ENCODE measurements at regions not wholly inside any gene's neighbourhood (a gene's known extent, or its start where the extent isn't known, plus 50 kb on each side); places are given as distances from the start of the nearest gene placed in this dataset.

DNA sequence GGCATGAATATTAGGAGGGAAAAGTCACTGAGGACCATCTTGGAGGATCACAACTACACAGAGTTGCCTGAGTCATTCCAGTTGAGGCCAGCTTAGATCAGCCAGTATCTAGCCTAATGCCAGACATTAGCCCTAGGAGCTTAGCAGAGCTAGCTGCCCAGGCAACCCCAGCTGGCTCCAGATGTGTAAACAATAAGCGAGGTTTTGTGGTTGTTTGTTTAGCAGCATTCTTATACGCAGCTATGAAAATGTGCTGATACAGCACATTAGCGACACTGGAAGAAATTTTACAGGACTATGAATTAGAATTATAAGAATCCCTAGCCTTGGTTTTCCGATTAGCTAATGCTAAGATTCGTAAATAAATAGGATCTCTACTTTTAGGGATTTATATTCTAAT lies 59.3 kb downstream of the BTBD3 start:
- DNase-seq (no peak), ATAC-seq (ENCODE audit: low FRiP score in 2 of 2) (no peak)
- Histone ChIP-seq H3K4me1 (no peaks in the 10 kb centered on the region), H3K4me3 (no peak overlapping the region), H3K9me3 (no peaks in the 10 kb centered on the region), H3K36me3 (no peaks in the 10 kb centered on the region), H3K27ac (no peak overlapping the region), H3K27me3 (no peaks in the 10 kb centered on the region)
- TF ChIP-seq POLR2AphosphoS5 (IDR thresholded peaks at IDR 0.05) (no peak), EP300 (IDR thresholded peaks at IDR 0.05) (no peak), POLR2A (IDR thresholded peaks at IDR 0.05) (no peak)
- TF ChIP-seq, protein P1, sequence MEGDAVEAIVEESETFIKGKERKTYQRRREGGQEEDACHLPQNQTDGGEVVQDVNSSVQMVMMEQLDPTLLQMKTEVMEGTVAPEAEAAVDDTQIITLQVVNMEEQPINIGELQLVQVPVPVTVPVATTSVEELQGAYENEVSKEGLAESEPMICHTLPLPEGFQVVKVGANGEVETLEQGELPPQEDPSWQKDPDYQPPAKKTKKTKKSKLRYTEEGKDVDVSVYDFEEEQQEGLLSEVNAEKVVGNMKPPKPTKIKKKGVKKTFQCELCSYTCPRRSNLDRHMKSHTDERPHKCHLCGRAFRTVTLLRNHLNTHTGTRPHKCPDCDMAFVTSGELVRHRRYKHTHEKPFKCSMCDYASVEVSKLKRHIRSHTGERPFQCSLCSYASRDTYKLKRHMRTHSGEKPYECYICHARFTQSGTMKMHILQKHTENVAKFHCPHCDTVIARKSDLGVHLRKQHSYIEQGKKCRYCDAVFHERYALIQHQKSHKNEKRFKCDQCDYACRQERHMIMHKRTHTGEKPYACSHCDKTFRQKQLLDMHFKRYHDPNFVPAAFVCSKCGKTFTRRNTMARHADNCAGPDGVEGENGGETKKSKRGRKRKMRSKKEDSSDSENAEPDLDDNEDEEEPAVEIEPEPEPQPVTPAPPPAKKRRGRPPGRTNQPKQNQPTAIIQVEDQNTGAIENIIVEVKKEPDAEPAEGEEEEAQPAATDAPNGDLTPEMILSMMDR (IDR thresholded peaks at IDR 0.05), result no peak
- 74 to 86% methylated on average over 5 of the region's 5 CpGs for WGBS, 2 donors

DNA sequence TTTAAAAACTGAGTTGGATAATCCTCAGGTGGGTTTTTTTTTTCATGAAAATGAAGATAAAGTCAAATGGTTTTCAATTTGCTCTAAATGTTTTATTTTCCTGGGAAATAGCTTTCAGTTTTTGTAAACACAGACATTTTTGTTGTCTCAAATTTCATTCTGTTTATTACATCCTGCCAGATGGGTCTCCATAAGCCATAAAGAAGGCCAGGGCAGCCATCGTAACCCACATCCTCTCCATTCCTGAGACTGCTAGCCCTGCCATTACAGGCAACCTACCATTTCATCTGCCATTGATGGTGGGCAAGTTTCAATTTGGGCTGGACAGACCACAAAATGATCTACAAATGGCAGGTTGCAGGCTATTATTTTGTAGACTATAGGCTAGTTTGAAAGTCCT lies 60.8 kb downstream of the BTBD3 start:
- Histone ChIP-seq H3K27me3 (no peaks in the 10 kb centered on the region), H3K9me3 (no peaks in the 10 kb centered on the region), H3K27ac (no peak overlapping the region), H3K4me3 (no peak overlapping the region), H3K36me3 (no peaks in the 10 kb centered on the region), H3K4me1 (no peaks in the 10 kb centered on the region)
- TF ChIP-seq, protein P1 (IDR thresholded peaks at IDR 0.05), result no peak
- TF ChIP-seq POLR2A (IDR thresholded peaks at IDR 0.05) (no peak), EP300 (IDR thresholded peaks at IDR 0.05) (no peak), POLR2AphosphoS5 (IDR thresholded peaks at IDR 0.05) (no peak)
- 69 to 76% methylated on average over 1 of the region's 1 CpG for WGBS, 2 donors
- ATAC-seq (ENCODE audit: low FRiP score in 2 of 2) (no peak), DNase-seq (no peak)

DNA sequence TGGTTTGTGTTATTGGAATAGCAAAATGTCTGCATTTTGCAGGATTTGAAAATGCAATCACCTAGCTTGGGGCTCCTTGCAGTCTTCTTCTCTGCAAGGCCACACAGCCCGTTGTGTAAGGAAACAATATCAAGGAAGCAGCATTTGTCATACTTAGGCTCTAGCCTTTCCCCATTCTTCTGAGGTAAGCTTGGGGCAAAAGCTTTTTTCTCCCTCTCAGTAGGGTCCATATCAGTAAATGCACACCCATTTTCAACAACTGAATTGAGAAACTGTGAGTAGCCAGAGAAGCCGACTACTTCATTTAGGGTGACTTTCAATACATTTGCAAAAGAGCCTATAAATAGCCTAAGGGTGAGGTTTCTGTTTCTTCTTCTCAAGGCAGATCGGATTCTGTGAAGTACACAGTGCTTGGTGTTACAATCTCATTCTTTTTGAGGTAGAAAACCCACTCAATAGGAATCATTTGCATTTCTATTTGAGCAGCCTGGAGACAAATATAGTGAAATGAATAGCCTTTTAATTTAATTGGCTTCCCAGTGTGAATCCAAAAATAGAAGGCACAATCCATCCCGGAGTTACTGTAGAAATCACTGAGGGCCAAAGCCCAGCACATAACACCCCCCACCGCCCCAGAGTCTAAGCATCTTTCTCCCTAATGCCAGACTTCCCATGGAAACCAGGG lies 61.8 kb downstream of the BTBD3 start:
- Histone ChIP-seq H3K27ac (no peak overlapping the region), H3K4me3 (no peak overlapping the region), H3K4me1 (no peaks in the 10 kb centered on the region), H3K36me3 (no peaks in the 10 kb centered on the region), H3K27me3 (no peaks in the 10 kb centered on the region), H3K9me3 (no peaks in the 10 kb centered on the region)
- DNase-seq (no peak), ATAC-seq (ENCODE audit: low FRiP score in 2 of 2) (no peak)
- WGBS, 2 donors, result 41 to 62% methylated on average over 5 of the region's 5 CpGs
- no peak for TF ChIP-seq POLR2AphosphoS5 (IDR thresholded peaks at IDR 0.05)
- TF ChIP-seq, protein P1 (IDR thresholded peaks at IDR 0.05), result no peak
- TF ChIP-seq POLR2A (IDR thresholded peaks at IDR 0.05), result no peak
- no peak for TF ChIP-seq EP300 (IDR thresholded peaks at IDR 0.05)

DNA sequence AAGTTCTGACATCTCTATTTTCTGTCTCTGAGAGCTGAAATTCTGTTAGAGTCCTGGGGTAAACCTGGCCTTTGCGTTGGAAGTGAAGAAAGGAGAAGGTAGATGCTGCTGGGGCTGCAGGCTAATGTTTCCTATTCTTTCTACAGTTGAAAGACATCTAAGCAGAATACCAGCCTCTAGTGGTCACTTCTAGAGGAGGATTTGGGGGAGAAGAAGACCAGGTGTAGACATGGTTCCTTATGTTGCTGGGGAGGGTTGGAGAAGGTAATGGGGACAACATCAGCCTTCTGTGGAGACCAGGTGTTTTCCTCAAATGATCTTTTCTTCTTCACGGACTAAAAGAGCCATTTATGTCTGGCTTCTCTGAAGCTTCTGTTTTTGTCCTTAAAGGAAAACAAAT lies 62.6 kb downstream of the BTBD3 start:
- Histone ChIP-seq H3K27me3 (no peaks in the 10 kb centered on the region), H3K4me1 (no peaks in the 10 kb centered on the region), H3K27ac (no peak overlapping the region), H3K4me3 (no peak overlapping the region), H3K36me3 (no peaks in the 10 kb centered on the region), H3K9me3 (no peaks in the 10 kb centered on the region)
- TF ChIP-seq POLR2AphosphoS5 (IDR thresholded peaks at IDR 0.05) (no peak), EP300 (IDR thresholded peaks at IDR 0.05) (no peak), POLR2A (IDR thresholded peaks at IDR 0.05) (no peak)
- TF ChIP-seq, protein P1 (IDR thresholded peaks at IDR 0.05), result no peak
- ATAC-seq (ENCODE audit: low FRiP score in 2 of 2), result no peak
- DNase-seq, result no peak
- 47 to 64% methylated on average over 2 of the region's 2 CpGs for WGBS, 2 donors

DNA sequence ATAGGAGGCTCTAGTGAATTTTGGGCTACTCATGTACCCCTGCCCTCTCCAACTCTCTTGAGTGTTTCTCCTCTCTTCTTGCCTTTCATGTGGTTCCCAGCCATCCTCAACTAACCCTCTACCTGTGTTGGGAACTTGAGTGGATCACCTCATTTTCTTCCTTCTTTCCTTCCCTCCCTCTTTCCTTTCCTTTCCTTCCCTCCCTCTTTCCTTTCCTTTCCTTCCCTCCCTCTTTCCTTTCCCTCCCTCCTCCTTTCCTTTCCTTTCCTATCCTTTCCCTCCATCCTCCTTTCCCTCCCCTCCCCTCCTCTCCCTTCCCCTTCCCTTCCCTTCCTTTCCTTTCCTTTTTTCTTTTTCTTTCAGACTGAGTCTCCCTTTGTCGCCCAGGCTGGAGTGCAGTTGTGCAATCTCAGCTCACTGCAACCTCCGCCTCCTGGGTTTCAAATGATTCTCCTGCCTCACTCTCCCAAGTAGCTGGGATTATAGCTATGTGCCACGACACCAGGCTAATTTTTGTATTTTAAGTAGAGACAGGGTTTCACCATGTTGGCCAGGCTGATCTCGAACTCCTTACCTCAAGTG lies 63.8 kb downstream of the BTBD3 start:
- Histone ChIP-seq H3K4me3 (no peak overlapping the region), H3K9me3 (no peaks in the 10 kb centered on the region), H3K4me1 (no peaks in the 10 kb centered on the region), H3K27me3 (no peaks in the 10 kb centered on the region), H3K36me3 (no peaks in the 10 kb centered on the region), H3K27ac (no peak overlapping the region)
- DNase-seq (no peak), ATAC-seq (ENCODE audit: low FRiP score in 2 of 2) (no peak)
- WGBS, 2 donors, result 85 to 93% methylated on average over 4 of the region's 4 CpGs
- no peak for TF ChIP-seq POLR2A (IDR thresholded peaks at IDR 0.05)
- TF ChIP-seq, protein P1 (IDR thresholded peaks at IDR 0.05), result no peak

All from upper lobe of left lung (tissue), 6 donors.